Left ventricle myocardium inferior (tissue), 1 donor: ENCODE measurements at regions not wholly inside any gene's neighbourhood (a gene's known extent, or its start where the extent isn't known, plus 50 kb on each side); places are given as distances from the start of the nearest gene placed in this dataset.

Experiments used
- DNase-seq: peaks from one replicate; pipeline ENCODE4 v3.0.0-alpha.2; 2020
- H3K27ac ChIP-seq: fragments of 200-600 bp; replicated peaks from 2 replicates; pipeline ENCODE4 v1.8.0; 2021
- H3K27me3 ChIP-seq: fragments of 200-600 bp; 2 replicates; pipeline ENCODE4 v1.8.0; 2021; ENCODE audit warnings: low read depth
- H3K36me3 ChIP-seq: fragments of 200-600 bp; 2 replicates; pipeline ENCODE4 v1.8.0; 2021
- H3K4me1 ChIP-seq: fragments of 200-600 bp; 2 replicates; pipeline ENCODE4 v1.8.0; 2021
- H3K4me3 ChIP-seq: fragments of 200-600 bp; 2 replicates; pipeline ENCODE4 v1.8.0; 2021; ENCODE audit warnings: mild to moderate bottlenecking, moderate library complexity
- H3K9me3 ChIP-seq: fragments of 200-600 bp; replicated peaks from 2 replicates; pipeline ENCODE4 v1.8.0; 2021
- CTCF ChIP-seq: fragments of 200-600 bp; IDR thresholded peaks from 2 replicates; pipeline ENCODE4 v1.8.0; 2021; ENCODE audit warnings: antibody characterized with exemption, mild to moderate bottlenecking, borderline replicate concordance
- intact Hi-C: fragments of 100-400 bp; cut with micrococcal nuclease; formaldehyde crosslinking; loops from one replicate; pipeline ENCODE4 v1.11.0; 2022
- donor health status: DM: no; HTN: yes; CAD: no; lungs with severe emphysema.

- Histone ChIP-seq H3K4me1 (no peaks in the 10 kb centered on the region), H3K27ac (no peak overlapping the region), H3K9me3 (no peaks in the 10 kb centered on the region), H3K36me3 (no peaks in the 10 kb centered on the region), H3K4me3 (no peak overlapping the region), H3K27me3 (no peaks in the 10 kb centered on the region)
- no peak for DNase-seq
- no peak for TF ChIP-seq CTCF
- intact Hi-C loops: no loop called here
Measured at GRCh38 chr6:95240514-95240913, 336.8 kb upstream of the MANEA start.

GRCh38 chr6:95242560-95242959, 334.8 kb upstream of the MANEA start:
- no peaks in the 10 kb centered on the region for H3K4me1 ChIP-seq
- no peak for DNase-seq
- H3K36me3 ChIP-seq: no peaks in the 10 kb centered on the region
- H3K27ac ChIP-seq: no peak overlapping the region
- H3K9me3 ChIP-seq: no peaks in the 10 kb centered on the region
- H3K4me3 ChIP-seq: no peak overlapping the region
- no peak for TF ChIP-seq CTCF
- intact Hi-C loops: no loop called here
- no peaks in the 10 kb centered on the region for H3K27me3 ChIP-seq

- no peak overlapping the region for H3K4me3 ChIP-seq
Measured at GRCh38 chr6:95243053-95243452, 334.3 kb upstream of the MANEA start.

GRCh38 chr6:95244751-95245150, 332.6 kb upstream of the MANEA start:
- no peaks in the 10 kb centered on the region for H3K4me1 ChIP-seq
- TF ChIP-seq CTCF: no peak
- intact Hi-C loops: no loop called here
- H3K9me3 ChIP-seq: no peaks in the 10 kb centered on the region
- H3K36me3 ChIP-seq: no peaks in the 10 kb centered on the region
- H3K27me3 ChIP-seq: no peaks in the 10 kb centered on the region
- DNase-seq: no peak
- no peak overlapping the region for H3K4me3 ChIP-seq
- H3K27ac ChIP-seq: no peak overlapping the region

More at GRCh38 chr6:95243053-95243452, 334.3 kb upstream of the MANEA start:
- intact Hi-C loops: no loop called here
- DNase-seq: no peak
- no peak for TF ChIP-seq CTCF
- no peaks in the 10 kb centered on the region for H3K4me1 ChIP-seq
- no peaks in the 10 kb centered on the region for H3K9me3 ChIP-seq
- no peak overlapping the region for H3K27ac ChIP-seq
- H3K27me3 ChIP-seq: no peaks in the 10 kb centered on the region
- H3K36me3 ChIP-seq: no peaks in the 10 kb centered on the region

- intact Hi-C loops: no loop called here
- Histone ChIP-seq H3K36me3 (no peaks in the 10 kb centered on the region), H3K27me3 (no peaks in the 10 kb centered on the region), H3K9me3 (no peaks in the 10 kb centered on the region), H3K4me1 (no peaks in the 10 kb centered on the region), H3K4me3 (no peak overlapping the region), H3K27ac (no peak overlapping the region)
- no peak for DNase-seq
- no peak for TF ChIP-seq CTCF
Measured at GRCh38 chr6:95248499-95248898, 328.8 kb upstream of the MANEA start.

- intact Hi-C loops: no loop called here
- H3K36me3 ChIP-seq: no peaks in the 10 kb centered on the region
- H3K27me3 ChIP-seq: no peaks in the 10 kb centered on the region
- TF ChIP-seq CTCF: no peak
- DNase-seq: no peak
- H3K4me1 ChIP-seq: no peaks in the 10 kb centered on the region
- H3K9me3 ChIP-seq: peaks cover 3% of the 10 kb centered on the region
- H3K27ac ChIP-seq: no peak overlapping the region
- H3K4me3 ChIP-seq: no peak overlapping the region
Measured at GRCh38 chr6:95249175-95249574, 328.2 kb upstream of the MANEA start.
